HepG2 (cell line): ENCODE measurements at regions not wholly inside any gene's neighbourhood (a gene's known extent, or its start where the extent isn't known, plus 50 kb on each side); places are given as distances from the start of the nearest gene placed in this dataset.

Experiments used
- ATAC-seq: fragments of 200-7000 bp; cut with Tn5 transposase; 3 replicates; pipeline ENCODE4 v1.9.1; 2020; ENCODE audit warnings: mild to moderate bottlenecking, moderate library complexity
- BruUV-seq: library from RNA; stranded (reverse); fragments of 400-500 nt; replicated peaks from 2 replicates; lab custom pipeline; 2021; lab: Mats Ljungman, UMichigan
- CTCF ChIA-PET: fragments of 300-600 bp; formaldehyde crosslinking; extraction: SDS; loops from one replicate; lab custom pipeline; 2021; ENCODE audit warnings: low total read pairs, inconsistent platforms, low intra/inter-chr PET ratio; lab: Yijun Ruan, JAX
- POLR2A ChIA-PET: fragments of 350-600 bp; sonication (Branson Sonifier 250); formaldehyde crosslinking; loops from one replicate; lab custom pipeline; 2020; ENCODE audit warnings: antibody characterized with exemption, inconsistent platforms; lab: Yijun Ruan, JAX
- DNase-seq: peaks from one replicate; pipeline ENCODE4 v3.0.0-alpha.2; 2015; ENCODE audit warnings: low spot score
- FAIRE-seq: peaks from 3 replicates; lab custom pipeline; 2011; peaks lifted over from hg19 to GRCh38; lab: Jason Lieb, UNC
- H2AFZ ChIP-seq: one replicate; pipeline ENCODE4 v1.6.1; 2011; ENCODE audit warnings: low read length, inconsistent platforms
- H3K27ac ChIP-seq: fragments of 300-600 bp; 3 replicates; pipeline ENCODE4 v1.8.0; 2011; ENCODE audit warnings: mixed run types, mild to moderate bottlenecking, mixed read lengths, low read length, inconsistent platforms; ENCODE audit not compliant: insufficient read depth; ENCODE audit errors: extremely low read length
- H3K27me3 ChIP-seq, 2 experiments: fragments of 200-600 bp in 1 of 2; 2 replicates in 1 of 2; 3 replicates in 1 of 2; pipeline versions ENCODE4 v1.6.0 to v1.8.0; 2011; ENCODE audit warnings: low read length in 2 of 2, mild to moderate bottlenecking in 2 of 2, moderate library complexity in 2 of 2, inconsistent platforms in 1 of 2; ENCODE audit not compliant: insufficient read depth in 2 of 2, control insufficient read depth in 1 of 2
- H3K36me3 ChIP-seq, 2 experiments: fragments of 200-600 bp in 1 of 2; replicated peaks in 1 of 2; 2 replicates in 1 of 2; 3 replicates in 1 of 2; pipeline versions ENCODE4 v1.5.1 to v1.8.0; 2011; ENCODE audit warnings: low read length in 2 of 2, inconsistent platforms in 1 of 2; ENCODE audit not compliant: insufficient read depth in 2 of 2, control insufficient read depth in 1 of 2
- H3K4me1 ChIP-seq: 2 replicates; pipeline ENCODE4 v1.5.1; 2012; ENCODE audit warnings: low read length, inconsistent platforms; ENCODE audit not compliant: insufficient read depth
- H3K4me2 ChIP-seq: 2 replicates; pipeline ENCODE4 v1.6.0; 2011; ENCODE audit warnings: low read depth, low read length, inconsistent platforms
- H3K4me3 ChIP-seq, 3 experiments: fragments of 200-600 bp in 1 of 3; sonication (generic), shearing (Covaris generic) in 1 of 3; replicated peaks in 1 of 3; 2 replicates each; pipeline ENCODE4 v1.5.1; 2011 to 2016; ENCODE audit warnings: low read length in 3 of 3, inconsistent platforms in 2 of 3, low read depth in 2 of 3, mild to moderate bottlenecking in 2 of 3, control low read depth in 1 of 3, mixed read lengths in 1 of 3; ENCODE audit not compliant: insufficient read depth in 1 of 3
- H3K79me2 ChIP-seq: one replicate; pipeline ENCODE4 v1.6.1; 2011; ENCODE audit warnings: low read length, inconsistent platforms; ENCODE audit not compliant: insufficient read depth
- H3K9ac ChIP-seq: 2 replicates; pipeline ENCODE4 v1.6.0; 2011; ENCODE audit warnings: mild to moderate bottlenecking, low read depth, low read length, inconsistent platforms; ENCODE audit not compliant: insufficient read depth
- H3K9me3 ChIP-seq: 2 replicates; pipeline ENCODE4 v1.5.1; 2012; ENCODE audit warnings: mild to moderate bottlenecking, low read length
- H4K20me1 ChIP-seq: 2 replicates; pipeline ENCODE4 v1.6.0; 2011; ENCODE audit warnings: inconsistent platforms, mild to moderate bottlenecking, low read length, moderate library complexity; ENCODE audit not compliant: insufficient read depth
- CCDC6 ChIP-seq: sonication (generic); formaldehyde crosslinking; IDR thresholded peaks from 2 replicates; pipeline ENCODE4 v1.8.1; 2022; ENCODE audit warnings: mild to moderate bottlenecking, missing genetic modification reagents, moderate library complexity
- E2F1 ChIP-seq: sonication (generic); formaldehyde crosslinking; IDR thresholded peaks from 2 replicates; pipeline ENCODE4 v1.5.0; 2020; ENCODE audit warnings: missing genetic modification reagents
- ZNF281 ChIP-seq: sonication (generic); formaldehyde crosslinking; IDR thresholded peaks from 2 replicates; pipeline ENCODE4 v1.4.0; 2020; ENCODE audit warnings: missing genetic modification reagents, borderline replicate concordance
- ZSCAN9 ChIP-seq: IDR thresholded peaks from 2 replicates; pipeline ENCODE4 v1.6.1; 2016; ENCODE audit warnings: borderline replicate concordance
- WGBS: methylation state at CpG from one replicate; pipeline ENCODE4 v1.1.6; 2017; ENCODE audit warnings: low lambda C conversion rate; 5-methylcytosine and 5-hydroxymethylcytosine counted together
- in situ Hi-C: cut with HindIII; loops from 2 replicates; pipeline ENCODE4 v1.10.0; 2017; ENCODE audit warnings: low pct_unique_long_range_greater_than_20kb; ENCODE audit not compliant: extremely low pct_ligation_motif_present
- intact Hi-C: fragments of 100-400 bp; cut with micrococcal nuclease; formaldehyde crosslinking; loops from one replicate; pipeline ENCODE4 v1.10.0; 2022; ENCODE audit not compliant: unreplicated experiment
- TF ChIP-seq, protein P1 (sequence below): IDR thresholded peaks from 2 replicates; pipeline ENCODE4 v1.6.1; 2016; ENCODE audit warnings: missing compliant biosample characterization, missing genetic modification reagents, borderline replicate concordance

- BruUV-seq = no TSS peak
- POLR2A ChIA-PET = no interaction called here
- Histone ChIP-seq H3K27ac (no peak overlapping the region), H3K36me3 (no peaks in the 10 kb centered on the region), H2AFZ (no peak overlapping the region), H3K4me2 (no peak overlapping the region), H3K9ac (no peak overlapping the region), H3K4me1 (no peaks in the 10 kb centered on the region), H3K27me3 (no peaks in the 10 kb centered on the region; a peak in 1 of 5 replicates), H3K4me3 (no peak overlapping the region), H4K20me1 (no peaks in the 10 kb centered on the region), H3K79me2 (no peaks in the 10 kb centered on the region), H3K9me3 (no peaks in the 10 kb centered on the region)
- DNase-seq (no peak), FAIRE-seq (no peak), ATAC-seq (no peak)
- in situ Hi-C loops (loop anchor here (25.0 kb wide), 2 partner anchors 205 to 455 kb away; no protein-coding TSS in a partner anchor), intact Hi-C loops (no loop called here)
- TF ChIP-seq CCDC6 (CRISPR knock-in tag) (no peak), ZSCAN9 (CRISPR knock-in tag) (no peak), E2F1 (CRISPR knock-in tag) (no peak), ZNF281 (CRISPR knock-in tag) (no peak)
- TF ChIP-seq, protein P1, sequence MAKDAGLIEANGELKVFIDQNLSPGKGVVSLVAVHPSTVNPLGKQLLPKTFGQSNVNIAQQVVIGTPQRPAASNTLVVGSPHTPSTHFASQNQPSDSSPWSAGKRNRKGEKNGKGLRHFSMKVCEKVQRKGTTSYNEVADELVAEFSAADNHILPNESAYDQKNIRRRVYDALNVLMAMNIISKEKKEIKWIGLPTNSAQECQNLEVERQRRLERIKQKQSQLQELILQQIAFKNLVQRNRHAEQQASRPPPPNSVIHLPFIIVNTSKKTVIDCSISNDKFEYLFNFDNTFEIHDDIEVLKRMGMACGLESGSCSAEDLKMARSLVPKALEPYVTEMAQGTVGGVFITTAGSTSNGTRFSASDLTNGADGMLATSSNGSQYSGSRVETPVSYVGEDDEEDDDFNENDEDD = no peak
- WGBS = 16% methylated on average over 8 of the region's 8 CpGs
- CTCF ChIA-PET = no interaction called here
Measured at GRCh38 chr10:21281765-21282484, 243.6 kb downstream of the SKIDA1 start.
